ENCODE measurements at regions not wholly inside any gene's neighbourhood (a gene's known extent, or its start where the extent isn't known, plus 50 kb on each side); places are given as distances from the start of the nearest gene placed in this dataset.

- no peak for DNase-seq
Measured at GRCh38 chr5:173689737-173690360, 73.4 kb upstream of the BOD1 start.

GRCh38 chr5:173691931-173692330, 75.5 kb upstream of the BOD1 start:
- DNase-seq: no peak

- no peak for DNase-seq
Measured at GRCh38 chr5:173693670-173694069, 77.2 kb upstream of the BOD1 start.

- no peak for DNase-seq
Measured at GRCh38 chr5:173696216-173696615, 79.8 kb upstream of the BOD1 start.

- DNase-seq: no peak
Measured at GRCh38 chr5:173697931-173698579, 81.6 kb upstream of the BOD1 start.

GRCh38 chr5:173699966-173700365, 83.5 kb upstream of the BOD1 start:
- no peak for DNase-seq

- DNase-seq: no peak
Measured at GRCh38 chr5:173703466-173703865, 87.0 kb upstream of the BOD1 start.

GRCh38 chr5:173704615-173705511, 88.4 kb upstream of the BOD1 start:
- DNase-seq: no peak

- no peak for DNase-seq
Measured at GRCh38 chr5:173705512-173706044, 89.1 kb upstream of the BOD1 start.

- no peak for DNase-seq
Measured at GRCh38 chr5:173706700-173707099, 90.2 kb upstream of the BOD1 start.

GRCh38 chr5:173707392-173707791, 90.9 kb upstream of the BOD1 start:
- DNase-seq: no peak

GRCh38 chr5:173709145-173709544, 92.7 kb upstream of the BOD1 start:
- DNase-seq: no peak

- DNase-seq: no peak
Measured at GRCh38 chr5:173709761-173710160, 93.3 kb upstream of the BOD1 start.

GRCh38 chr5:173710528-173710927, 94.1 kb upstream of the BOD1 start:
- DNase-seq: no peak

GRCh38 chr5:173711466-173711865, 95.0 kb upstream of the BOD1 start:
- DNase-seq: no peak

GRCh38 chr5:173712609-173713175, 96.2 kb upstream of the BOD1 start:
- no peak for DNase-seq

GRCh38 chr5:173714551-173715428, 98.3 kb upstream of the BOD1 start:
- no peak for DNase-seq

GRCh38 chr5:173715607-173716006, 99.2 kb upstream of the BOD1 start:
- DNase-seq: no peak

GRCh38 chr5:173716058-173716682, 99.7 kb upstream of the BOD1 start:
- DNase-seq: no peak

GRCh38 chr5:173717959-173718358, 101.5 kb upstream of the BOD1 start:
- no peak for DNase-seq

GRCh38 chr5:173718469-173718868, 102.0 kb upstream of the BOD1 start:
- DNase-seq: no peak
